Colonic mucosa (tissue), 4 donors: ENCODE measurements at regions not wholly inside any gene's neighbourhood (a gene's known extent, or its start where the extent isn't known, plus 50 kb on each side); places are given as distances from the start of the nearest gene placed in this dataset.

Experiments used
- DNase-seq: peaks from one replicate; pipeline ENCODE4 v3.0.0-alpha.2; 2020
- H3K27ac ChIP-seq: fragments of 200-600 bp; one replicate; pipeline ENCODE4 v1.8.0; 2021
- H3K27me3 ChIP-seq: fragments of 200-600 bp; one replicate; pipeline ENCODE4 v1.8.0; 2021
- H3K36me3 ChIP-seq: fragments of 200-600 bp; one replicate; pipeline ENCODE4 v1.8.0; 2021
- H3K4me1 ChIP-seq: fragments of 200-600 bp; one replicate; pipeline ENCODE4 v1.8.0; 2021; ENCODE audit warnings: mild to moderate bottlenecking
- H3K4me3 ChIP-seq: fragments of 200-600 bp; one replicate; pipeline ENCODE4 v1.8.0; 2021
- H3K9ac ChIP-seq, 2 donors: one replicate each; pipeline ENCODE4 v1.7.0; 2013; ENCODE audit warnings: control low read depth in 2 of 2, low read depth in 2 of 2, low read length in 2 of 2
- H3K9me3 ChIP-seq: fragments of 200-600 bp; one replicate; pipeline ENCODE4 v1.8.0; 2021
- intact Hi-C: fragments of 100-400 bp; cut with DNase I; formaldehyde crosslinking; loops from one replicate; pipeline ENCODE4 v1.14.1; 2022
- TF ChIP-seq, protein P1 (sequence below): fragments of 200-600 bp; IDR thresholded peaks from one replicate; pipeline ENCODE4 v1.8.0; 2022; ENCODE audit warnings: antibody characterized with exemption, mild to moderate bottlenecking
- donor health status: healthy.
- donor health status: DM: no; HTN: no; CAD: no.
- donor health status: DM: no; HTN: no; CAD: no.

DNA sequence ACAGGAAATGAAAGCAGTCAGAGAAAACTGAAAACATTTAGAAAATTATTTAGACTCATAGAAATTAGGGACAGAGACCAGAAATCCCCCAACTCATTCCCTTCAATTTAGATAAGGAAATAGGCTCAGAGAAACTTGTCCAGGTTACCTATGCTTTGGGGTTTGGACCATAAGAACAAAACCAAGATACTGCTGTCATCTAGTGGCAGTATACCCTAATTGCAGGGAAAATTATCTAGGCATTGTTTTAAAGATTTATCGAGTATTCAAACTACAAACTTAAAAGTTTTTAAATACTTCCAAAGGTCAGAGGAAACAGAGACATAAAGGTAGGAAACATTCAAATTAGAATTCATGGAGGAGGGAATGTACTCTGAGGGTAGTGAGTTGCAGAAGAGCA is 67.0 kb upstream of the KLHL13 start:
- no peaks in the 10 kb centered on the region for H3K9me3 ChIP-seq
- no peaks in the 10 kb centered on the region for H3K4me1 ChIP-seq
- no peaks in the 10 kb centered on the region for H3K27me3 ChIP-seq
- no peaks in the 10 kb centered on the region for H3K36me3 ChIP-seq
- no peak overlapping the region for H3K27ac ChIP-seq
- no peak for DNase-seq
- intact Hi-C loops, result no loop called here
- no peak overlapping the region for H3K4me3 ChIP-seq
- TF ChIP-seq, protein P1, sequence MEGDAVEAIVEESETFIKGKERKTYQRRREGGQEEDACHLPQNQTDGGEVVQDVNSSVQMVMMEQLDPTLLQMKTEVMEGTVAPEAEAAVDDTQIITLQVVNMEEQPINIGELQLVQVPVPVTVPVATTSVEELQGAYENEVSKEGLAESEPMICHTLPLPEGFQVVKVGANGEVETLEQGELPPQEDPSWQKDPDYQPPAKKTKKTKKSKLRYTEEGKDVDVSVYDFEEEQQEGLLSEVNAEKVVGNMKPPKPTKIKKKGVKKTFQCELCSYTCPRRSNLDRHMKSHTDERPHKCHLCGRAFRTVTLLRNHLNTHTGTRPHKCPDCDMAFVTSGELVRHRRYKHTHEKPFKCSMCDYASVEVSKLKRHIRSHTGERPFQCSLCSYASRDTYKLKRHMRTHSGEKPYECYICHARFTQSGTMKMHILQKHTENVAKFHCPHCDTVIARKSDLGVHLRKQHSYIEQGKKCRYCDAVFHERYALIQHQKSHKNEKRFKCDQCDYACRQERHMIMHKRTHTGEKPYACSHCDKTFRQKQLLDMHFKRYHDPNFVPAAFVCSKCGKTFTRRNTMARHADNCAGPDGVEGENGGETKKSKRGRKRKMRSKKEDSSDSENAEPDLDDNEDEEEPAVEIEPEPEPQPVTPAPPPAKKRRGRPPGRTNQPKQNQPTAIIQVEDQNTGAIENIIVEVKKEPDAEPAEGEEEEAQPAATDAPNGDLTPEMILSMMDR, result no peak
- H3K9ac ChIP-seq, result no peak overlapping the region

DNA sequence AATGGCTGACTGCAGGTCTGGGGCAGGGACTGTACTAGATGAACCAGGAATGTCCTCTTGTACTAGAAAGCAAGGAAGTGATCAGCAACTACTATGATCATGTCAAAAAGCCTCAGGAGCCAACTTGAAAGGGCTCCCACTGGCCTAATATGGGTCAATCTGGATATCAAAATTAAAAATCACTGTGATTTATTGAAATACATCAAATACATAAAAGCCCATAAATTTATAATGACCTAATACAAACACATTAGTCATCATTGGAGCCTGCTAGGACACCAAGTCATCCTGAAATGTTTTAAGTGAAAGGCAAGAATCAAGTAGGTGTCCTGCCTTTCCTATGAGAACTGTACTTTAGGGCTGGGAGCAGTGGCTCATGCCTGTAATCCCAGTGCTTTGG is 70.5 kb upstream of the KLHL13 start:
- TF ChIP-seq, protein P1, result no peak
- Histone ChIP-seq H3K27ac (no peak overlapping the region), H3K9me3 (no peaks in the 10 kb centered on the region), H3K36me3 (no peaks in the 10 kb centered on the region), H3K27me3 (no peaks in the 10 kb centered on the region), H3K4me1 (no peaks in the 10 kb centered on the region), H3K9ac (no peak overlapping the region), H3K4me3 (no peak overlapping the region)
- DNase-seq, result no peak
- intact Hi-C loops, result no loop called here

DNA sequence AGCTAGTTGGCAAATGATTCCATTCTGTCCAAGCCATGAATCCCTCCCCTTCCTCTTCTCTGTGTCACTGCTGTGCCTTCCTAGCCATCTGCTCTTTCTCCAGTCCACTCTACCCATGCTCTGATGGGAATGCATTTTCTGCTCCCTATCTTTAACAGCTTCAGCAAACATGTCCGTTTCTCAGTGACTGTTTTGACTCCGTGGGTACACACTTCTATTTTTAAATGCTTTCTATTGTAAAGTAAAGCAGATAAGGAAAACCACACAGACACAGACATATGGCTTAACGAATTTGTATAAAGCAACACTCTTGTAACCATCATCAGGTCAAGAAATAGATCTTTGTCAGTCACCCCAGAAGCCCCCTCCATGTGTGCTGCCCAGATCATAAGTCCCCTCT is 72.4 kb upstream of the KLHL13 start:
- H3K4me3 ChIP-seq, result no peak overlapping the region
- no peak for DNase-seq
- no peaks in the 10 kb centered on the region for H3K4me1 ChIP-seq
- no peaks in the 10 kb centered on the region for H3K36me3 ChIP-seq
- no peaks in the 10 kb centered on the region for H3K27me3 ChIP-seq
- no peak overlapping the region for H3K9ac ChIP-seq
- no peak overlapping the region for H3K27ac ChIP-seq
- intact Hi-C loops, result no loop called here
- TF ChIP-seq, protein P1, result no peak
- no peaks in the 10 kb centered on the region for H3K9me3 ChIP-seq

DNA sequence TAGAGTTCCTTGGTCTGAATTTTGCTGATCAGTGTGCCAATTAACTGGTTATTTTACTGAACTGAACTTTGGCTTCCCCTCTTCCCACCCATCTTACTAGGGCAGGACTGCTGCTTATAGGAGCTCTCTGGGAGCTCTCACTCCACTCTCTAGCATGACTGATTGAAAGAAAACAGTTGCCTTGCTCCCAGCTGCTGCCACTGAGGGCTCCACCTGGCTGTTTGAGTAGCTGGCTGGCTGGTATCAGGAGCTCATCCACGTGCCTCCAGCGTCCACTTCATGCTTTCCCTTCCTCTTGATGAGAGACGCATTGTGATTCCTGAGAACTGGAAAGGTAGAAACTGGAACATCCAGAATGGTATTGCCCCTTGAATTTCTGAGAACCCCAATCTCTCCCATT is 73.0 kb upstream of the KLHL13 start:
- H3K4me3 ChIP-seq, result no peak overlapping the region
- no peak overlapping the region for H3K9ac ChIP-seq
- no peaks in the 10 kb centered on the region for H3K4me1 ChIP-seq
- TF ChIP-seq, protein P1, result no peak
- intact Hi-C loops, result no loop called here
- no peaks in the 10 kb centered on the region for H3K9me3 ChIP-seq
- H3K36me3 ChIP-seq, result no peaks in the 10 kb centered on the region
- H3K27me3 ChIP-seq, result no peaks in the 10 kb centered on the region
- no peak overlapping the region for H3K27ac ChIP-seq
- DNase-seq, result no peak

DNA sequence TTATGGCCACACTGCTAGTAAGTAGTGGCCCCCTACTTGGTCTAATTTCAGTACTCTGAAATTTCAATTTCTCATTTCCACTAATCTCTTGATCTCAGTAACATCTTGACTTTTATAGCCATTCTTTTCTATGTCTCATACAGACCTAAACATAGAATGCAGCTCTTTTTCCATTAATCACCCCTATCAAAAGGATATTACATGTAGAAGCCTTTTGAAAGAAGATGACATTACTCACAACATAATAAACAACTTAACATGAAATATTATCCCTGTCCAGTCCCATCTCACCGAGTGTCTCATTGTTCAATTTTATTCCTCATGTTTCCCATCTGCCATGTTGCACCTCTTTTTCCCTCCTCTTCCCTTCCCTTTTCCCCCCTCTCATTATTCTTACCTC is 81.1 kb upstream of the KLHL13 start:
- no peaks in the 10 kb centered on the region for H3K9me3 ChIP-seq
- TF ChIP-seq, protein P1, result no peak
- H3K9ac ChIP-seq, result no peak overlapping the region
- intact Hi-C loops, result no loop called here
- no peak for DNase-seq
- H3K36me3 ChIP-seq, result no peaks in the 10 kb centered on the region
- H3K4me1 ChIP-seq, result no peaks in the 10 kb centered on the region
- no peak overlapping the region for H3K27ac ChIP-seq
- no peak overlapping the region for H3K4me3 ChIP-seq
- H3K27me3 ChIP-seq, result no peaks in the 10 kb centered on the region

DNA sequence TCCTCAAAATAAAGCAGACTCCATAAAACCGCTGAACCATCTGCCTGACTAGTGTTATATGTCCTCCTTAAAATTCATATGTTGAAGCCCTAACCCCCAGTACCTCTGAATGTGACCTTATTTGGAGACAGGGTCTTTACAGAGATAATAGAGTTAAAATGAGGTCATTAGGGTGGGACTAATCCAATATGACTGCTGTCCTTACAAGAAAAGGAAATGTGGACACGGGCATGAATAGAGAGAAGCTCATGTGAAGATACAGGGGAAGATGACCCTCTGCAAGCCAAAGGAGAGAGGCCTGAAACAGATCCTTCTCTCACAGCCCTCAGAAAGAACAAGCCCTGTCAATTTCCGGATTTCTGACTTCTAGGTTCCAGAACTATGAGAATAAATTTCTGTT is 82.0 kb upstream of the KLHL13 start:
- Histone ChIP-seq H3K9me3 (no peaks in the 10 kb centered on the region), H3K27ac (no peak overlapping the region), H3K4me1 (no peaks in the 10 kb centered on the region), H3K27me3 (no peaks in the 10 kb centered on the region), H3K36me3 (no peaks in the 10 kb centered on the region), H3K9ac (no peak overlapping the region), H3K4me3 (no peak overlapping the region)
- intact Hi-C loops, result no loop called here
- TF ChIP-seq, protein P1, result no peak
- DNase-seq, result no peak
